NCI-H1930 (cell line): ENCODE measurements at regions not wholly inside any gene's neighbourhood (a gene's known extent, or its start where the extent isn't known, plus 50 kb on each side); places are given as distances from the start of the nearest gene placed in this dataset.
"Not testable (repeated sequence)": the region's sequence is repeated elsewhere in the genome, so short reads cannot be mapped to it uniquely, and the experiment has no call there.

Experiments used
- DNase-seq, 2 experiments: peaks; one replicate each; lab custom pipeline; 2025; lab: John Stamatoyannopoulos, UW

DNA sequence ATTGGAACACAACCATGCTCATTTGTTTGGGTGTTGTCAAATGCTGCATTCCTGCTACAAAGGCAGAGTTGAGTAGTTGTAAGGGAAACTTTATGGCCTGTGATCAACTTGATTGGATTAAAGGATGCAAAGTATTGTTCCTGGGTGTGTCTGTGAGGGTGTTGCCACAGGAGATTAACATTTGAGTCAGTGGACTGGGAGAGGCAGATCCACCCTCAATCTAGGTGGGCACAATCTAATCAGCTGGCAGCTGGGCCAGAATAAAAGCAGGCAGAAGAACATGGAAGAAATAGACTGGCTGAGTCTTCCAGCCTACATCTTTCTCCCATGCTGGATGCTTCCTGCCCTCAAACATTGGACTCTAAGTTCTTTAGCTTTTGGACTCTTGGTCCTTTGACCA, 145.6 kb upstream of the LMCD1 start:
- not testable (repeated sequence) for DNase-seq

GRCh38 chr3:8357859-8358258, 143.8 kb upstream of the LMCD1 start:
- DNase-seq = no peak

DNA sequence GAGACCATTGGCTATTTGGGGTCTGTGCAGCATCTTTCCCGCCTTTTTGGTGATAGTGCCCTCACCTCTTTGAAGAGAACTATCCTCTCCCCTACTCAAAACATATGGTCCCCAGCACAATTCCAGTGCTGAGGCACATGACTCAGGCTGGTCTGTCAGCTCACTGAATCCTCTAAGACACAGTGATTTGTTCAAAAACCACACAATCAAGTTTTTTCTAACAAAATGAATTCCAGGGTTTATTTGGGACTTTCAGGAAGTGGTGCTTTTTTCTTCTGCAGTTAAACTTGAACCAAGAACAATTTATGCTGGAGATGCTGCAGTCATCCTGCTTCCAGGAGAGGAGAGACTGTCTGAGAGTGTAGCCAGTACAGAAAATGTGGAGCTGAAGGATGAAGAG, 142.5 kb upstream of the LMCD1 start:
- DNase-seq = no peak

- DNase-seq = no peak
Observed at GRCh38 chr3:8363200-8363599, 138.4 kb upstream of the LMCD1 start.

DNA sequence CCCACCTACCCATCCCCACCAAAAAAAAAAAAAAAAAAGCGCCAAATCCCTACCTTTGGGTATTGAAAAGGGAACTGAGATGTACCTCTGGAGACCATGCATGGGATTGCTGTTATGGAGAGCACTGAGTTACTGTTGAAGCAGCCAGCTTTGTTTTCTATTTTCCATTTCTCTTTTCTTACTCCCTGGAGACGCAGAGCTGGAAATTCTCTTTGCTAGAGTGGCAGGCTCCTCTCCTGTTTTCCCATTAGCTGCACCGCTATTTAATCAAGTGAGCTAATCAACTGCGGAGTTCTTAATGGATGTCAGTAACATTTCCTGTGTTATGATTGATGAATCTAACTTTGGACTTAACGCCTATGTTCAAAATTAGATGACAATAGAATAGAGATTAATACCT, 136.1 kb upstream of the LMCD1 start:
- no peak for DNase-seq

GRCh38 chr3:8366219-8366810, 135.3 kb upstream of the LMCD1 start:
- DNase-seq = no peak

DNA sequence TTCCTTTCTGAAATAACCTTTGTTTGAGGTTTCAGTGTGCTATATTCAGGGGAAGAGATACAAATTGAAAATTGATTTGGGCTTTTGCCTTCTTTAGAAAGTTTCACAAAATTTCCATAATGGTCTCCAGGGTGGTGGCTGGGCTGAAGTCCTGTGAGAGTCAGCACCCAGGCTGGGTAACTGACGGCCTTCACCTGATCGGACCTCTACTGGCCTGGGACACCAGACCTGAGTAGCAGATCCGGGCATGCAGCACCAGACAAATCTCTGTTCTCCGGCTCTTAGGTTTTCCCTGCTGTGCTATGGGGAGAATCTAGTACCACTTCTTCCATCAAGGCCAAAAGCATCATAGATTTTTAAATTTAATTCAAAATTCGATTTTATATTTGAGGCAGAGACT, 133.0 kb upstream of the LMCD1 start:
- no peak for DNase-seq

GRCh38 chr3:8369638-8370037, 132.0 kb upstream of the LMCD1 start:
- DNase-seq = no peak

DNA sequence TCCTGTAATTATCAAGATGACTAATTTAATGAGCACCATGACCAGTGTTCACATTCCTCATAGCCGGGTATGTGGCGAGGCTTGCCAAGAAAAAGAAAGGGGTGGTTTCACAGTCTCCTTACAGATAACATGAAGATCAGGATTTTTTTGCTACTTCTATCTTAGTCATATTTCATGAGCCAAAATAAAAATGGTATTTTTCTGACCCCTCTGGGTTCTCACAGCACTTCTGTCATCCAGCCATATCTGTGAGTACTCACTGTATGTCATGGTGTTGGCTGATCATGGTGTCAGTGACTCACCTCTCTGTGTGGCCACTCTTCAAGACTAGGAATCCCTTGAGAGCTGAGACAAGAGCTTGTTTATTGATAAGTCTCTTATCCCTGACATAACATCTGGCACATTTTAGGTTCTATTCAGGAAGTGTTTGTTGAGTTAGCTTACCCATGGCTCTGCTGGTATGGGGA, 130.5 kb upstream of the LMCD1 start:
- no peak for DNase-seq

DNA sequence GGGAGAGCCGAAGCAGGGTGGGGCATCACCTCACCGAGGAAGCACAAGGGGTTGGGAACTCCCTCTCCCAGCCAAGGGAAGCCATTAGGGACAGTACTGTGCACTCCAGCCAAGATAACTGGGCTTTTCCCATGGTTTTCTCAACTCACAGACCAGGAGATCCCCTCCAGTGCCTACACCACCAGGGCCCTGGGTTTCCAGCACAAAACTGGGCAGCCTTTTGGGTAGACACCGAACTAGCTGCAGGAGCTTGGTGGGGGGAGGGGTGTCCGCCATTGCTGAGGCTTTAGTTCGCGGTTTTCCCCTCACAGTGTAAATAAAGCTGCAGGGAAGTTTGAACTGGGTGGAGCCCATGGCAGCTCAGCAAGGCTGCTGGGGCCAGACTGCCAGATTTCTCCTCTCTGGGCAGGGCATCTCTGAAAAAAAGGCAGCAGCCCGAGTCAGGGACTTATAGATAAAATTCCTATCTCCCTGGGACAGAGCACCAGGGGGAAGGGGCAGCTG, 129.6 kb upstream of the LMCD1 start:
- DNase-seq = no peak

DNA sequence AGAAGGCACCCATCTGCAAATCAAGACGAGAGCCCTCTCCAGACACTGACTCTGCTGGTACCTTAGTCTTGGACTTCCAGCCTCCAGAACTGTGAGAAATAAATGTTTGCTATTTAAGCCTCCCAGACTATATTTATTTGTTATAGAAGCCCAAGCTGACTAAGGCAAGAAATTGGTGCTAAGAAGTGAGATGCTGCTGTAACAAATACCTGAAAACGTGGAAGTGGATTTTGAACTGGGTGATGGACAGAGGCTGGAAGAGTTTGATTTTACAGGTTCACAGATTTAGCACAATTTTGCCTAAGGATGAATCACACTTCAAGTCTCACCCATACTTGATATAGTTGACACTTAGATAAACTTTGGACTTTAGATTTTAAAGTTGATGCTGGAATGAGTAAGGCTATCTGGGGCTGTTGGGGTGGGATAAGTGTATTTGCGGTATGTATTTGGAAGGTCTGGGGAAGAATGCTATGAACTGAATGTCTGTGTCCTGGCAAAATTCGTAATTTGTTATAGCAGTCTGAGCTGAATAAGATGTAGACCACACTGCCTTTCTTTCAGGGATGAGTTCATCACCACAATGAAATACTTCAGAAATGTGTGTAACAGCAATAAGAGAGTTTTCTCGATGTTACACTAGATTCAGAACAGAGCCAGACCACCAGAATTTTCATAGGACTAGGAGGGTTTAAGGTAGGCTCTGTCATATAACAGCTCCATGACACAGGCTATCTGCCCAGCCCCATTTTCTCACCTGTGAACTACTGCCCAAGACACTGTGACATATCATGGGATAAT, 120.5 kb upstream of the LMCD1 start:
- DNase-seq = no peak

GRCh38 chr3:8385848-8386620, 115.6 kb upstream of the LMCD1 start:
- no peak for DNase-seq

- DNase-seq = no peak
Observed at GRCh38 chr3:8387571-8387970, 114.1 kb upstream of the LMCD1 start.

DNA sequence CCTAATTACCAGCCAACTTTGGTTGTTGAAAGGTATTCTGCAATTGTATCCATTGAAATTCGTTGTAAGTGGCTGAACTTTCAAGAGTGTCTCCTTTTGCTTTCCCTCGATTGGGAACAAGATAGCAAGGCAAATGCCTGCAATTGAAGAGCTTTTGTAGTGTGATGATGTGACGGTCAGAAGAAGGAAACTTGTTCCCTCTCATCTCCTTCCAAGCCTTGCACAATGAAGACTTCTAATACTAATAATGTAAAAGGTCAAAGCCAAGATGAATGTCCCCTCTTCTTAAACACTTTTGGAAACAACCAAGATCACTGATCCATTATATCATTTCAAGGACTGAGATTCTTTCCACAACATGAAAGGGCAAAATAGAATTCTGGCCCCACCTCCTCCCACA, 101.9 kb upstream of the LMCD1 start:
- DNase-seq = no peak

GRCh38 chr3:8400911-8401310, 100.7 kb upstream of the LMCD1 start:
- no peak for DNase-seq

DNA sequence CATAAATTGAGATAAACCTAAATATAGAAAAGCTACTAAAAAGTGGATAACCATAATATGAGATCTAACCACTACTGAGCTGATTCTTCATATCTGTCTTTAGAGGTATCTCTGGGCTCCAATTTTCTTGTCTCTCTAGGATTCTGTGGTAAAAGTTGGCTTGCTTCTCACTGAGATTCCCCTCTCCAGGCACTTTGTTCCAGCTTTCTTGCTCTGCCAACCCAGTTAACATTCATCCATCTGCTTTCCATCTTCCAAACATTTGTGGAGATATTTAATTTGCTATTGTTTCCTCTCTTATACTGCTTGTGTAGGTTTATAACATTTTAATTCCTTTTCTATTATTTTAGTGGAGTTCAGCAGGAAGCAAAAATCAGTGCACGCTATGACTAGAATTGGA, 97.6 kb upstream of the LMCD1 start:
- no peak for DNase-seq

DNA sequence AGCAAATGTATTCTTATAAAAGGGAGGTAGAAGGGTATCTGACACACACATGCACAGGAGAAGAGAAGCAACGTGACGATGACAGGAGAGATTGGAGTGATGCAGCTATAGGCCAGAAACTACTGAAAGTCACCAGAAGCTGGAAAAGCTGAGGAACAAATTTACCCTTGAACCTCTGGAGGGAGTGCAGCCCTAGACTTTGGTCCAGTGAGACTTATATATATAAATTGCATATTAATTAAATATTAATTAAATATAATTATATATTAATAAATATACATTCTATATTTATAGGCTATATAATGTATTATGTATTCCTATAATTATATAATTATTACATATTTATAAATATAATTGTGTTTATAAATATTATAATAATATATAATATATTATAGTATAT, 96.5 kb upstream of the LMCD1 start:
- DNase-seq = no peak

DNA sequence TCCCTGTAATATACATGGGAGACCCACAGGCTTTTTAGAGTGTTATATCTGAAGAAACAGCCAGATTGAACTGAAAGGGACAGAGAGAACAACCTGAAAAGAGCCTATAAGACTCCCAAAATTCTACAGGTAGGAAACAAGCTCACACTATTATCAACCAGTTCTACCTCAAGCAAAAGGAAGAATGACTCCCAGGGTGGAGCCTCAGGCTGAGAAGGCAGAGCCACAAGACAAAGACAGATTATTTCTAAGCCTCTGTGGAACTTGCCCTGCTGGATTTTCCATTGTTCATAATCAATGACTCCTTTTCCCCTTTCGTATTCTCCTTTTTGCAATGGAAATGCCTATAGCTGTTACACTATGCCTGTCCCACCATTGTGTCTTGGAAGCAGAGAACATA, 95.1 kb upstream of the LMCD1 start:
- DNase-seq = no peak

GRCh38 chr3:8413337-8413926, 88.2 kb upstream of the LMCD1 start:
- DNase-seq = no peak

DNA sequence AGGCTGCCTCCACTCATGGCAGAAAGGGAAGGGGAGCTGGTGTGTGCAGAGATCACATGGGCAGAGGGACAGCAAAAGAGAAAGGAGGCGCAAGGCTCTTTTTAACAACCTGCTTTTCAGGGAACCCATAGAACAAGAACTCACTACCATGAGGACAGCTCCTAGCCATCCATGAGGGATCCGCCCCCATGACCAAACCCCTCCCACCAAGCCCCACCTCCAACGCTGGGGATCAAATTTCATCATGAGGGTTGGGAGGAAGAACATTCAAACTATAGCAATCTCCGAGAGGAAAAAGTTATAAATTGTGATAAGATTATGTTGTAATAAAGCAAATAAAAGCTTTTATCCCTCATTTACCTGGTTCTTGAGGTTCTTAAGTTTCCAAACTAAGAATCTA, 84.7 kb upstream of the LMCD1 start:
- DNase-seq = no peak

DNA sequence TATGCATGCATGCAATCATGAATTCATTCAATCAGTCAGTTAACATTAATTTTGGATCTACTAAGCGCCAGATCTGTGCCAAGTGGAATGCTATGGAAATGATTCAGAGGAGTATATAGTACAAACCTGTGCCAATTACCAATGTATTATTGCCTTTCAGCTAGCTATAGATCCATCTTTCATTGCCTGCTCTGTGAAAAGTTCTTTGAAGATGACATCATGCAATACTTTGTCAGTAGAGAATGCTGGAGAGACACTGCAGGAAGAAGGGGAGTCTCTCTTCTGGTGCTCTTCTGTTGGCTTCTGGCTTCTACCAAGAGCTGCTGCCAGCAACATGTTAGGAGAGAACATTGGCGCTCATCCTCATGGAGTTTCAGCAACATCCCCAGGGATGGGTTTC, 81.0 kb upstream of the LMCD1 start:
- DNase-seq = no peak

DNA sequence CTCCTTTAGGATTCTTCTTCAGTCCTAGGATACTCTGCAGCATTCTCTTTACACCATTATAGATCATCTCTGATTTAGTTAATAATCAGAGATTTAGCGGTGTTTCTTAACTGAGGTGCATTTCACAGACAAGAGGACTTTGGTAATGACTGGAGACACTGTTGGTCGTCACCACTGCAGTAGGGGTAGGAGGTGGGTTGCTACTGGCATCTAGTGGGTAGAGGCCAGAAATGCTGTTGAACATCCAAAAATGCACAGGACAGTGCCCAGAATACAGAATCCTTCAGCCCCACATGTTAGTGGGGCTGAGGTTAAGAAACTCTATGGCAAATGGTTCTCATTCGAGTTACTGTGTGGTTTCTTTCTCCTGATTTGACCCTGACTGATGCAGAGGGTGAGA, 80.4 kb upstream of the LMCD1 start:
- no peak for DNase-seq

DNA sequence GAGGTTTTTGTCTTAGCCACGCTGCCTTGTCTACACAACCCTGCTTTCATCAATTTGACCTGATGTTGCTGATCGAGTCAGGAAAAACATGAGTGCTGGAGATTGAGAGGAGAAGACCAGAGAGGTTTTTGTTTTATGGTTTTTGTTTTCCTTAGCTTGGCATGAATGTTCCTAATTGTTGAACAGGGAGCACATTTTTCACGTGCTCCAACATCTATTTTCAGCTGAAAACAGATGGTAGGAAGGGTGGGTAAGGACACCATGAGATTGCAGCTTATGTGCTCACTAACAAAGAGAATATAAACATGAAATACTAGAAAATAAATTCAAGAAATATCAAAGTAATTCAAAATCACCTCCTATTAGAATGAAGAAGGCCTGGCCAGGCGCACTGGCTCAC, 79.9 kb upstream of the LMCD1 start:
- no peak for DNase-seq
